Loucy (cell line): ENCODE measurements at regions not wholly inside any gene's neighbourhood (a gene's known extent, or its start where the extent isn't known, plus 50 kb on each side); places are given as distances from the start of the nearest gene placed in this dataset.

Experiments
- H2AFZ ChIP-seq: fragments of 200-600 bp; sonication (generic); 2 replicates; pipeline ENCODE4 v1.6.0; 2016; ENCODE audit warnings: antibody characterized with exemption, mild to moderate bottlenecking, low read length, moderate library complexity
- H3F3A ChIP-seq: fragments of 200-600 bp; 2 replicates; pipeline ENCODE4 v1.6.0; 2016; ENCODE audit warnings: antibody characterized with exemption, low read depth, mild to moderate bottlenecking
- H3K27me3 ChIP-seq: fragments of 200-600 bp; sonication (generic); 2 replicates; pipeline ENCODE4 v1.6.1; 2014; ENCODE audit warnings: low read length, mild to moderate bottlenecking; ENCODE audit not compliant: insufficient read depth, poor library complexity, severe bottlenecking
- H3K36me3 ChIP-seq: fragments of 200-600 bp; sonication (generic); 2 replicates; pipeline ENCODE4 v1.6.1; 2016; ENCODE audit warnings: low read length; ENCODE audit not compliant: insufficient read depth
- H3K4me1 ChIP-seq: fragments of 200-600 bp; sonication (generic); 2 replicates; pipeline ENCODE4 v1.5.1; 2014; ENCODE audit warnings: low read length, mild to moderate bottlenecking; ENCODE audit not compliant: insufficient read depth, poor library complexity, severe bottlenecking
- H3K4me2 ChIP-seq: fragments of 200-600 bp; sonication (generic); 2 replicates; pipeline ENCODE4 v1.6.0; 2014; ENCODE audit warnings: antibody characterized with exemption, low read length, low read depth, mild to moderate bottlenecking; ENCODE audit not compliant: poor library complexity, severe bottlenecking
- H3K4me3 ChIP-seq: fragments of 200-600 bp; sonication (generic); 2 replicates; pipeline ENCODE4 v1.5.1; 2014; ENCODE audit warnings: low read length, mild to moderate bottlenecking, mixed read lengths; ENCODE audit not compliant: poor library complexity, severe bottlenecking
- H3K79me2 ChIP-seq: fragments of 200-600 bp; sonication (generic); 2 replicates; pipeline ENCODE4 v1.6.1; 2014; ENCODE audit warnings: low read length; ENCODE audit not compliant: insufficient read depth
- H3K9ac ChIP-seq: fragments of 200-600 bp; sonication (generic); 2 replicates; pipeline ENCODE4 v1.6.0; 2014; ENCODE audit warnings: mild to moderate bottlenecking, low read depth, low read length, moderate library complexity; ENCODE audit not compliant: poor library complexity, severe bottlenecking
- H3K9me2 ChIP-seq: fragments of 200-600 bp; sonication (generic); replicated peaks from 2 replicates; pipeline ENCODE4 v1.6.1; 2016; ENCODE audit warnings: low read depth, low read length, mixed read lengths
- H3K9me3 ChIP-seq: fragments of 200-600 bp; sonication (generic); 2 replicates; pipeline ENCODE4 v1.6.1; 2014; ENCODE audit warnings: mild to moderate bottlenecking, antibody characterized with exemption, low read length, low read depth; ENCODE audit not compliant: insufficient read depth
- H4K20me1 ChIP-seq: fragments of 200-600 bp; sonication (generic); 2 replicates; pipeline ENCODE4 v1.6.0; 2014; ENCODE audit warnings: antibody characterized with exemption, low read length, mild to moderate bottlenecking; ENCODE audit not compliant: insufficient read depth, poor library complexity, severe bottlenecking
- EZH2phosphoT487 ChIP-seq: fragments of 200-600 bp; IDR thresholded peaks from 2 replicates; pipeline ENCODE4 v1.6.1; 2018; ENCODE audit warnings: antibody characterized with exemption, mild to moderate bottlenecking, moderate library complexity, borderline replicate concordance
- TF ChIP-seq, protein P1 (sequence below): fragments of 200-600 bp; sonication (generic); conservative IDR thresholded peaks from 2 replicates; pipeline ENCODE4 v1.5.1; 2014; ENCODE audit warnings: mild to moderate bottlenecking, antibody characterized with exemption, low read length

DNA sequence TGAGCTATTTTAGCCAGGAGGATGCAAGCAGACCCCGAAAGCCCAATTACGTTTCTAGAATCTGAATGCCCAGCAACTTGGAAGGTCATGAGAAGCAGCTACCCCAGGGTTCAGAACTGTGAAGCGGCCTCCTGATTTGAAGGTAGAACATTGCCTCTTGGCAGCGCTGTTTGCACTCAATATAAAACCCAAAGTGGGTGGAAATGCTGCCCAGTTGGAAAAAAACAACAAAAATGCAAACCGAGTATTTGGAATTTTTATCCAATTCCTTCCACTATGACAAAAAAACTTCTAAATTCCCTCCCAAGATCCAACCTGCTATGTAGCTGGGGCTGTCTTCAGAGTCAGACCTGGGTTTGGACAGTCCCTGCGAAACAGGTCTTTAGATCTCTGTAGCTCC, 103.3 kb upstream of the RBPJ start:
- Histone ChIP-seq H3K4me1 (no peaks in the 10 kb centered on the region), H3K4me2 (no peak overlapping the region), H3K9ac (no peak overlapping the region), H3K4me3 (no peak overlapping the region), H3K27me3 (no peaks in the 10 kb centered on the region), H3K36me3 (no peaks in the 10 kb centered on the region), H2AFZ (no peak overlapping the region), H3K79me2 (no peaks in the 10 kb centered on the region), H3F3A (no peaks in the 10 kb centered on the region), H3K9me3 (no peaks in the 10 kb centered on the region; the same call in 1 of the 2 replicates), H3K9me2 (no peaks in the 10 kb centered on the region), H4K20me1 (no peaks in the 10 kb centered on the region)
- TF ChIP-seq, protein P1, sequence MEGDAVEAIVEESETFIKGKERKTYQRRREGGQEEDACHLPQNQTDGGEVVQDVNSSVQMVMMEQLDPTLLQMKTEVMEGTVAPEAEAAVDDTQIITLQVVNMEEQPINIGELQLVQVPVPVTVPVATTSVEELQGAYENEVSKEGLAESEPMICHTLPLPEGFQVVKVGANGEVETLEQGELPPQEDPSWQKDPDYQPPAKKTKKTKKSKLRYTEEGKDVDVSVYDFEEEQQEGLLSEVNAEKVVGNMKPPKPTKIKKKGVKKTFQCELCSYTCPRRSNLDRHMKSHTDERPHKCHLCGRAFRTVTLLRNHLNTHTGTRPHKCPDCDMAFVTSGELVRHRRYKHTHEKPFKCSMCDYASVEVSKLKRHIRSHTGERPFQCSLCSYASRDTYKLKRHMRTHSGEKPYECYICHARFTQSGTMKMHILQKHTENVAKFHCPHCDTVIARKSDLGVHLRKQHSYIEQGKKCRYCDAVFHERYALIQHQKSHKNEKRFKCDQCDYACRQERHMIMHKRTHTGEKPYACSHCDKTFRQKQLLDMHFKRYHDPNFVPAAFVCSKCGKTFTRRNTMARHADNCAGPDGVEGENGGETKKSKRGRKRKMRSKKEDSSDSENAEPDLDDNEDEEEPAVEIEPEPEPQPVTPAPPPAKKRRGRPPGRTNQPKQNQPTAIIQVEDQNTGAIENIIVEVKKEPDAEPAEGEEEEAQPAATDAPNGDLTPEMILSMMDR, result no peak
- no peak for TF ChIP-seq EZH2phosphoT487

DNA sequence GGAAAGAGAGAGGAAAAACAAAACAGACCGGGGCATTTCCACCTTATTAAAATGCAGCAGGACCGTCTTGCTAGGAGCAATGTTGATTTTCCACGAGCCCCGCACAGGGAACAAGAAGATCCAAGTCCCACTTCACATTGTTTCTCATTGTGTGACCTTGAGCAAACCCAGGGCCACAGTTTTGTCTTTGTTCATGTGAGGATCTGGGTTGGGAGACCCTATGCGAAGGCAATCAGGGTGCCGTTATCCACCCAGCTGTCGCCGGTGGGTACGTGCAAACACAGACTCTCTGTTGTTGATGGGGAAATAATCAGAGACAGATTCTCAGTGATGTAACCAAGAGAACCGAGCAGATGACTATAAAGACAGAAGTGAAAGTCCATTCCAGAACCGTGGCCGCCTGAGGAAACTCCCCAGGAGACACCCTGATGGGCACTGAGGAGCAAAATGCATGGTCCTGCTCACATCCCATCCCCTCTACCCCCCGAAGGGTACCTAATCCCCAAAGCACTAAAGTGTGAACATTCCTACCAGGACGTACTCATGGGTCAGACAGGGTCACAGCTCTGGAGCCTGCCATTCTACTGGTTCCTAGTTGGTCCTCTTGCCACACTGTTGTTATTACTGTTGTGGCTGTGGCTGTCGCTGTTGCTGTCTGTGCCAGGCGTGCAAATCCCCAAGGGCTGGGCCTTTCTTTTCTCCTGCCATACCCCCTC, 102.7 kb upstream of the RBPJ start:
- Histone ChIP-seq H3K36me3 (no peaks in the 10 kb centered on the region), H2AFZ (no peak overlapping the region), H3K4me3 (no peak overlapping the region), H3K9ac (no peak overlapping the region), H3K79me2 (no peaks in the 10 kb centered on the region), H3K9me2 (no peaks in the 10 kb centered on the region), H3K9me3 (no peaks in the 10 kb centered on the region; the same call in 1 of the 2 replicates), H3K4me1 (no peaks in the 10 kb centered on the region), H3K27me3 (no peaks in the 10 kb centered on the region), H3K4me2 (no peak overlapping the region), H4K20me1 (no peaks in the 10 kb centered on the region), H3F3A (no peaks in the 10 kb centered on the region)
- no peak for TF ChIP-seq EZH2phosphoT487
- TF ChIP-seq, protein P1, result no peak

DNA sequence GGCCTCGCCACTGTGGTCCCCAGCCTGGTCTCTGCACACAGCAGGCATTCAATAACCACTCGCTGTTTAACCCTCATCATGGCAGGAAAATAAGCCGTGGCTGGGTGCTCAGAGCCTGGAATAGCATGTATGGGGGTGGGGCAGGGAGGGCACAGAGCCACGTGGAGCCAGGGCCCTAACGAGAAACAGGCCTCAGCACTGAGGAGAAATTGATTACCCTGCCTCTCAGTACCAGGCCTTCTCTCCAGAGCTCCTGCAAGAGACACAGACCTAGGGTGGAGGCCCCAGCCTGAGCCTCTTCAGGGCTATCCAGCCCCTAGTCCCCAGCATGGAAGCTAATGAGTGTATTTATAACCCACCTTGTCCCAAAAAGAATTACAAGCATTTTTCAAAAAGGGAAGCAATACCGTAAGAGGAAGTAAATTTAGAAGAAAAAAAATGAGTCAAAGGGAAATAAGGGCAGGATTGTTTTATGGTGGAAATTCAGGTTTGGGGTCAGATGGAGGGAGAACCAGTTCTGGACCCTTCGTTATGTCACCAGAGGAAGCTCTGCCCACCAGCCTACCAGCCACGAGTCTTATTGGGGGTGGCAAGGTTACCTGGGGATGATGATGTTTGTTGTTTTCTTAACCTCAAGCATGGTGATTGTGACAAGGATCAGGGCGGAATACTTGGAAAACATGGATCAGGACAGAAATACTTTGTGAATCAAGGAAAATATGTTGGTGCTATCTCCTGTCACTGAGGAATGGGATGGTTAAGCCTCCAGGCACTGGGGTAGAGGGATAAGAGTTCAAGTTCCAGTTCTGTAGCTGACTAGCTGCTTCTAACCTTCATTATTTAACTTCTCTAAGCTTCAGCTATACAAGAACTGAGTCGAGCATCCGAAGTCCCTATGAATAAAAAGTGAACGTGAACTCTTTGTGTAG, 101.9 kb upstream of the RBPJ start:
- Histone ChIP-seq H3K9ac (no peak overlapping the region), H3K4me1 (no peaks in the 10 kb centered on the region), H3K4me2 (no peak overlapping the region), H4K20me1 (no peaks in the 10 kb centered on the region), H3K27me3 (no peaks in the 10 kb centered on the region), H3K9me2 (no peaks in the 10 kb centered on the region), H3K9me3 (no peaks in the 10 kb centered on the region), H3K36me3 (no peaks in the 10 kb centered on the region), H2AFZ (no peak overlapping the region), H3K4me3 (no peak overlapping the region), H3K79me2 (no peaks in the 10 kb centered on the region), H3F3A (no peaks in the 10 kb centered on the region)
- TF ChIP-seq EZH2phosphoT487, result no peak
- TF ChIP-seq, protein P1, result no peak
